ENCODE measurements at regions not wholly inside any gene's neighbourhood (a gene's known extent, or its start where the extent isn't known, plus 50 kb on each side); places are given as distances from the start of the nearest gene placed in this dataset.

- Histone ChIP-seq H4K20me1 (ENCODE audit: control insufficient read depth, insufficient read depth, low read depth, low read length) (no peaks in the 10 kb centered on the region), H3K36me3 (ENCODE audit: control insufficient read depth, low read length) (no peaks in the 10 kb centered on the region), H3K4me1 (ENCODE audit: control insufficient read depth, low read length) (no peaks in the 10 kb centered on the region), H3K4me3 (ENCODE audit: low read length) (no peak overlapping the region), H3F3A (ENCODE audit: control insufficient read depth, insufficient read depth) (no peaks in the 10 kb centered on the region), H3K9me3 (ENCODE audit: control insufficient read depth, insufficient read depth, low read length) (no peaks in the 10 kb centered on the region), H3K9me2 (replicated peaks; ENCODE audit: control insufficient read depth, low read length) (no peaks in the 10 kb centered on the region), H3K4me2 (ENCODE audit: low read length) (no peak overlapping the region), H3K27ac (ENCODE audit: low read depth, low read length) (no peak overlapping the region), H3K27me3 (ENCODE audit: control insufficient read depth, low read length) (no peaks in the 10 kb centered on the region), H3K79me2 (ENCODE audit: control insufficient read depth, low read length) (no peaks in the 10 kb centered on the region)
- TF ChIP-seq CTCF (IDR thresholded peaks at IDR 0.05; ENCODE audit: low read depth, low read length, poor library complexity, severe bottlenecking) (no peak), EZH2phosphoT487 (IDR thresholded peaks at IDR 0.05; ENCODE audit: borderline replicate concordance, low read length) (no peak)
These were observed 162.8 kb downstream of the ZIC5 start for GRCh38 chr13:99808786-99809185.

DNA sequence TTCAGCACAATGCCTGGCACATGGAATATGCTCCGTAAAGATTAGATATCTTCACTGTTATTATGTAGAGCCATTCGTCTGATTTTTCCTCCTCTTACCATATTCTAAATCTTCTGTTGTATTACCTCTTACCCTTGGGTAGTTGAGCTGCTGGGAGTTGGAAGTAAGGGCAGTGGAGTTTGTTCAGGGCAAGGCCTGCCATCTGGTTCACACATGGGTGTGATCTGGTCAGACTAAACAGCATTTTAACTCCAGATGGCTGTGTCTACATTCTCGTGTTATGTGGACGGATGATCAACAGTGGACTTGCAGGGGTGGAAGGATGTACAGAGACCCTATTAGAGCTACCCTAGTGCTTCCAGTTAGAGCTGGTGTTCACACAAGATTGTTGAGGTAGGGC lies 164.9 kb downstream of the ZIC5 start:
- Histone ChIP-seq H3K4me3 (ENCODE audit: low read length) (no peak overlapping the region), H3K4me1 (ENCODE audit: control insufficient read depth, low read length) (no peaks in the 10 kb centered on the region), H3K27me3 (ENCODE audit: control insufficient read depth, low read length) (no peaks in the 10 kb centered on the region), H4K20me1 (ENCODE audit: control insufficient read depth, insufficient read depth, low read depth, low read length) (no peaks in the 10 kb centered on the region), H3K4me2 (ENCODE audit: low read length) (no peak overlapping the region), H3K79me2 (ENCODE audit: control insufficient read depth, low read length) (no peaks in the 10 kb centered on the region), H3K9me2 (replicated peaks; ENCODE audit: control insufficient read depth, low read length) (no peaks in the 10 kb centered on the region), H3K27ac (ENCODE audit: low read depth, low read length) (no peak overlapping the region), H3F3A (ENCODE audit: control insufficient read depth, insufficient read depth) (no peaks in the 10 kb centered on the region), H3K36me3 (ENCODE audit: control insufficient read depth, low read length) (no peaks in the 10 kb centered on the region), H3K9me3 (ENCODE audit: control insufficient read depth, insufficient read depth, low read length) (no peaks in the 10 kb centered on the region)
- TF ChIP-seq EZH2phosphoT487 (IDR thresholded peaks at IDR 0.05; ENCODE audit: borderline replicate concordance, low read length) (no peak), CTCF (IDR thresholded peaks at IDR 0.05; ENCODE audit: low read depth, low read length, poor library complexity, severe bottlenecking) (no peak)

- H4K20me1 ChIP-seq (ENCODE audit: control insufficient read depth, insufficient read depth, low read depth, low read length): no peaks in the 10 kb centered on the region
- no peaks in the 10 kb centered on the region for H3K36me3 ChIP-seq (ENCODE audit: control insufficient read depth, low read length)
- H3K9me2 ChIP-seq (replicated peaks; ENCODE audit: control insufficient read depth, low read length): no peaks in the 10 kb centered on the region
- H3K4me3 ChIP-seq (ENCODE audit: low read length): no peak overlapping the region
- no peak overlapping the region for H3K4me2 ChIP-seq (ENCODE audit: low read length)
- no peak overlapping the region for H3K27ac ChIP-seq (ENCODE audit: low read depth, low read length)
- no peaks in the 10 kb centered on the region for H3K79me2 ChIP-seq (ENCODE audit: control insufficient read depth, low read length)
- no peaks in the 10 kb centered on the region for H3K4me1 ChIP-seq (ENCODE audit: control insufficient read depth, low read length)
- no peaks in the 10 kb centered on the region for H3F3A ChIP-seq (ENCODE audit: control insufficient read depth, insufficient read depth)
- TF ChIP-seq CTCF (IDR thresholded peaks at IDR 0.05; ENCODE audit: low read depth, low read length, poor library complexity, severe bottlenecking) (no peak), EZH2phosphoT487 (IDR thresholded peaks at IDR 0.05; ENCODE audit: borderline replicate concordance, low read length) (no peak)
- H3K27me3 ChIP-seq (ENCODE audit: control insufficient read depth, low read length): no peaks in the 10 kb centered on the region
- no peaks in the 10 kb centered on the region for H3K9me3 ChIP-seq (ENCODE audit: control insufficient read depth, insufficient read depth, low read length)
These were observed 166.2 kb downstream of the ZIC5 start for GRCh38 chr13:99805361-99805760.

DNA sequence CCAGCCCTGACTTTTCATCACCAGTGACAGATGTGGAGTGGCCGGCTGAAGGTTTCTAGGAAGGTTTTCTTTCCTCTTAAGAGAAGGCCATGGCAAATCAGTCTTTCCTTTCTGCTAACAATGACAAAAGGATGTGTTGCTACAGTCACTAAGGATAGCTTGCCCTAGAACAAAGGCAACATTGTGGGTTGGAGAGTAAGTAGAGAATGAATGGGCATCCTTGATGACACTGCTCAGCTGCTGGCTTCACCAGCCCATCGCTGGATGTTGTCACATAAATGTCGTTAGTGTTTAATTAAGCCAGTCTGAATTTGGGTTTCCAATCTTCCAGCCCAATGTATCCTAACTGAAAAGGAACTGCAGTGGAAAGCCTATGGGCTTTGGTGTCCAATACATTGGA lies 168.4 kb downstream of the ZIC5 start:
- Histone ChIP-seq H3K27me3 (ENCODE audit: control insufficient read depth, low read length) (no peaks in the 10 kb centered on the region), H3K4me1 (ENCODE audit: control insufficient read depth, low read length) (no peaks in the 10 kb centered on the region)
- no peak for TF ChIP-seq CTCF (IDR thresholded peaks at IDR 0.05; ENCODE audit: low read depth, low read length, poor library complexity, severe bottlenecking)
- TF ChIP-seq EZH2phosphoT487 (IDR thresholded peaks at IDR 0.05; ENCODE audit: borderline replicate concordance, low read length): no peak

More for the DNA sequence above, 168.4 kb downstream of the ZIC5 start:
- Histone ChIP-seq H3K9me3 (ENCODE audit: control insufficient read depth, insufficient read depth, low read length) (no peaks in the 10 kb centered on the region), H3K9me2 (replicated peaks; ENCODE audit: control insufficient read depth, low read length) (no peaks in the 10 kb centered on the region), H3K36me3 (ENCODE audit: control insufficient read depth, low read length) (no peaks in the 10 kb centered on the region), H3F3A (ENCODE audit: control insufficient read depth, insufficient read depth) (no peaks in the 10 kb centered on the region), H3K4me2 (ENCODE audit: low read length) (no peak overlapping the region), H3K79me2 (ENCODE audit: control insufficient read depth, low read length) (no peaks in the 10 kb centered on the region), H3K27ac (ENCODE audit: low read depth, low read length) (no peak overlapping the region), H3K4me3 (ENCODE audit: low read length) (no peak overlapping the region), H4K20me1 (ENCODE audit: control insufficient read depth, insufficient read depth, low read depth, low read length) (no peaks in the 10 kb centered on the region)
